Spleen (tissue), 11 donors: ENCODE measurements at regions not wholly inside any gene's neighbourhood (a gene's known extent, or its start where the extent isn't known, plus 50 kb on each side); places are given as distances from the start of the nearest gene placed in this dataset.

Source experiments
- DNase-seq: peaks from one replicate; pipeline ENCODE4 v3.0.0-alpha.2; 2020
- H3K27ac ChIP-seq, 8 donors: fragments of 200-600 bp; sonication (generic) in 7 of 8; 1 replicate in 4 of 8; 2 replicates in 4 of 8; pipeline versions ENCODE4 v1.5.0 to v1.8.0; 2016 to 2021; ENCODE audit warnings: inconsistent platforms in 4 of 8, mild to moderate bottlenecking in 4 of 8, moderate library complexity in 1 of 8
- H3K27me3 ChIP-seq, 7 donors: fragments of 200-600 bp; sonication (generic) in 6 of 7; replicated peaks in 1 of 7; 1 replicate in 4 of 7; 2 replicates in 3 of 7; pipeline versions ENCODE4 v1.5.0 to v1.8.0; 2016 to 2021; ENCODE audit warnings: inconsistent platforms in 3 of 7, mild to moderate bottlenecking in 1 of 7
- H3K36me3 ChIP-seq, 6 donors: fragments of 200-600 bp; sonication (generic) in 5 of 6; 1 replicate in 4 of 6; 2 replicates in 2 of 6; pipeline versions ENCODE4 v1.5.0 to v1.8.0; 2016 to 2021; ENCODE audit warnings: inconsistent platforms in 2 of 6
- H3K4me1 ChIP-seq, 6 donors: fragments of 200-600 bp; sonication (generic) in 5 of 6; 1 replicate in 3 of 6; 2 replicates in 3 of 6; pipeline versions ENCODE4 v1.5.0 to v1.8.0; 2016 to 2021; ENCODE audit warnings: inconsistent platforms in 3 of 6
- H3K4me3 ChIP-seq, 8 donors: fragments of 200-600 bp; sonication (generic) in 7 of 8; 1 replicate in 4 of 8; 2 replicates in 4 of 8; pipeline versions ENCODE4 v1.5.0 to v1.8.0; 2016 to 2021; ENCODE audit warnings: inconsistent platforms in 4 of 8, mild to moderate bottlenecking in 4 of 8, moderate library complexity in 2 of 8
- H3K9me3 ChIP-seq, 8 donors: fragments of 200-600 bp; sonication (generic) in 7 of 8; 1 replicate in 4 of 8; 2 replicates in 4 of 8; pipeline versions ENCODE4 v1.5.0 to v1.8.0; 2016 to 2021; ENCODE audit warnings: inconsistent platforms in 4 of 8
- CTCF ChIP-seq, 11 experiments: fragments of 200-600 bp in 7 of 11; fragments of 450-650 bp in 4 of 11; sonication (generic) in 4 of 11; IDR thresholded peaks in 8 of 11; conservative IDR thresholded peaks in 3 of 11; 1 replicate in 7 of 11; 2 replicates in 4 of 11; pipeline versions ENCODE4 v1.4.0 to v1.8.0; 2016 to 2021; ENCODE audit warnings: antibody characterized with exemption in 11 of 11, inconsistent platforms in 4 of 11, mild to moderate bottlenecking in 1 of 11
- POLR2A ChIP-seq, 3 donors: fragments of 450-650 bp; IDR thresholded peaks; one replicate each; pipeline ENCODE4 v1.5.1; 2017; ENCODE audit warnings: antibody characterized with exemption in 3 of 3, mild to moderate bottlenecking in 1 of 3
- POLR2AphosphoS5 ChIP-seq, 3 donors: sonication (generic); formaldehyde crosslinking; IDR thresholded peaks; one replicate each; pipeline ENCODE4 v1.5.1; 2017; ENCODE audit warnings: antibody characterized with exemption in 3 of 3
- WGBS, 5 donors: extraction: QIAGEN DNeasy Blood & Tissue Kit in 3 of 5; methylation state at CpG; one replicate each; pipeline versions ENCODE4 v1.1.5 to v1.1.7; 2013 to 2018; 5-methylcytosine and 5-hydroxymethylcytosine counted together
- intact Hi-C: fragments of 100-400 bp; cut with DNase I; formaldehyde crosslinking; loops from one replicate; pipeline ENCODE4 v1.15.0; 2023; ENCODE audit warnings: low total_unique reads
- donor health status: healthy with polysubstance abuse.
- donor health status: DM: no; HTN: no; CAD: no; lungs with moderate emphysema.
- donor health status: DM: no; HTN: no; CAD: no.
- donor health status: Bipolar disorder and iron deficiency.
- donor health status: healthy.
- donor health status: DM: no; HTN: no; CAD: no.
- donor health status: DM: yes; HTN: yes; CAD: no.

- Histone ChIP-seq H3K9me3 (peaks cover 0 to 7% (median 0%) of the 10 kb centered on the region in 8 donors), H3K4me3 (no peak overlapping the region), H3K36me3 (no peaks in the 10 kb centered on the region), H3K4me1 (no peaks in the 10 kb centered on the region), H3K27me3 (no peaks in the 10 kb centered on the region), H3K27ac (no peak overlapping the region)
- 79 to 90% (median 84%) methylated on average over 7 of the region's 7 CpGs for WGBS, 5 donors
- no peak for TF ChIP-seq POLR2A (IDR thresholded peaks at IDR 0.05)
- no peak for DNase-seq
- intact Hi-C loops, result no loop called here
These were observed 167.8 kb upstream of the FAM241A start for GRCh38 chr4:111977419-111977965.

GRCh38 chr4:111979921-111980320 lies 165.3 kb upstream of the FAM241A start:
- TF ChIP-seq CTCF (IDR thresholded peaks at IDR 0.05 in 8 of 11, conservative IDR thresholded peaks at IDR 0.05 in 3 of 11) (no peak), POLR2AphosphoS5 (IDR thresholded peaks at IDR 0.05) (no peak), POLR2A (IDR thresholded peaks at IDR 0.05) (no peak)
- no peak for DNase-seq
- Histone ChIP-seq H3K4me1 (no peaks in the 10 kb centered on the region), H3K27ac (no peak overlapping the region), H3K36me3 (no peaks in the 10 kb centered on the region), H3K4me3 (no peak overlapping the region), H3K27me3 (peaks cover 0 to 11% (median 0%) of the 10 kb centered on the region in 7 donors), H3K9me3 (peaks cover 0 to 7% (median 0%) of the 10 kb centered on the region in 8 donors)
- intact Hi-C loops, result no loop called here

- peaks cover 0 to 12% (median 0%) of the 10 kb centered on the region in 7 donors for H3K27me3 ChIP-seq
- H3K4me3 ChIP-seq, result no peak overlapping the region
- no peak for DNase-seq
- intact Hi-C loops, result no loop called here
- no peak for TF ChIP-seq POLR2A (IDR thresholded peaks at IDR 0.05)
- no peak for TF ChIP-seq POLR2AphosphoS5 (IDR thresholded peaks at IDR 0.05)
- TF ChIP-seq CTCF (IDR thresholded peaks at IDR 0.05 in 8 of 11, conservative IDR thresholded peaks at IDR 0.05 in 3 of 11), result no peak
- H3K36me3 ChIP-seq, result no peaks in the 10 kb centered on the region
- no peak overlapping the region for H3K27ac ChIP-seq
- H3K9me3 ChIP-seq, result no peaks in the 10 kb centered on the region
- H3K4me1 ChIP-seq, result no peaks in the 10 kb centered on the region
- WGBS, 5 donors, result 86 to 98% (median 93%) methylated on average over 1 of the region's 1 CpG
These were observed 163.2 kb upstream of the FAM241A start for GRCh38 chr4:111982089-111982488.

GRCh38 chr4:111984169-111984819 lies 161.0 kb upstream of the FAM241A start:
- peaks cover 0 to 12% (median 0%) of the 10 kb centered on the region in 7 donors for H3K27me3 ChIP-seq
- no peak for TF ChIP-seq POLR2AphosphoS5 (IDR thresholded peaks at IDR 0.05)
- TF ChIP-seq CTCF (IDR thresholded peaks at IDR 0.05 in 8 of 11, conservative IDR thresholded peaks at IDR 0.05 in 3 of 11), result no peak
- no peak for TF ChIP-seq POLR2A (IDR thresholded peaks at IDR 0.05)
- intact Hi-C loops, result no loop called here
- H3K4me1 ChIP-seq, result no peaks in the 10 kb centered on the region
- no peaks in the 10 kb centered on the region for H3K9me3 ChIP-seq
- no peaks in the 10 kb centered on the region for H3K36me3 ChIP-seq
- WGBS, 5 donors, result 80 to 90% (median 85%) methylated on average over 10 of the region's 10 CpGs
- no peak overlapping the region for H3K4me3 ChIP-seq
- no peak for DNase-seq
- H3K27ac ChIP-seq, result no peak overlapping the region
